HG02588 (cell line): ENCODE measurements at regions not wholly inside any gene's neighbourhood (a gene's known extent, or its start where the extent isn't known, plus 50 kb on each side); places are given as distances from the start of the nearest gene placed in this dataset.
A peak's percentile ranks its signal among the peaks of the same experiment; 100 is the strongest.

ENCODE experiments used
- ATAC-seq: cut with Tn5 transposase; IDR thresholded peaks from one replicate; pipeline ENCODE4 v1.9.1; 2021; ENCODE audit warnings: mild to moderate bottlenecking, moderate library complexity; ENCODE audit not compliant: unreplicated experiment

DNA sequence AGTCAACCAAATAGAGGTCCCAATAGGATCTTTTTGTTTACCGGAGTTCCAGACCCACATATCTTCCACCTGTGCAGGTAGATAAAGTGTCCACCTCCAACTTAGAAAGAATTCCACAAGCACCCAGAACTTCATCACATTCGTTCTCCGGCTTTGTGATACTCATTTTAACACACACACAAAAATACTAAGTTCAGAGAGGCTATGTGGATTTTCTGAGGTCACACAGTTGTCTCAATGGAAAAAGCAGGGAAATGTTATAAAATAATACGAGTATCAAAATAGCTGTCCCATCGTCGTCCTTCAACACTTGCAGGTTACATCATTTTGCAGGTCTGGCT lies 137.5 kb downstream of the TMCO5A start:
- no peak for ATAC-seq

DNA sequence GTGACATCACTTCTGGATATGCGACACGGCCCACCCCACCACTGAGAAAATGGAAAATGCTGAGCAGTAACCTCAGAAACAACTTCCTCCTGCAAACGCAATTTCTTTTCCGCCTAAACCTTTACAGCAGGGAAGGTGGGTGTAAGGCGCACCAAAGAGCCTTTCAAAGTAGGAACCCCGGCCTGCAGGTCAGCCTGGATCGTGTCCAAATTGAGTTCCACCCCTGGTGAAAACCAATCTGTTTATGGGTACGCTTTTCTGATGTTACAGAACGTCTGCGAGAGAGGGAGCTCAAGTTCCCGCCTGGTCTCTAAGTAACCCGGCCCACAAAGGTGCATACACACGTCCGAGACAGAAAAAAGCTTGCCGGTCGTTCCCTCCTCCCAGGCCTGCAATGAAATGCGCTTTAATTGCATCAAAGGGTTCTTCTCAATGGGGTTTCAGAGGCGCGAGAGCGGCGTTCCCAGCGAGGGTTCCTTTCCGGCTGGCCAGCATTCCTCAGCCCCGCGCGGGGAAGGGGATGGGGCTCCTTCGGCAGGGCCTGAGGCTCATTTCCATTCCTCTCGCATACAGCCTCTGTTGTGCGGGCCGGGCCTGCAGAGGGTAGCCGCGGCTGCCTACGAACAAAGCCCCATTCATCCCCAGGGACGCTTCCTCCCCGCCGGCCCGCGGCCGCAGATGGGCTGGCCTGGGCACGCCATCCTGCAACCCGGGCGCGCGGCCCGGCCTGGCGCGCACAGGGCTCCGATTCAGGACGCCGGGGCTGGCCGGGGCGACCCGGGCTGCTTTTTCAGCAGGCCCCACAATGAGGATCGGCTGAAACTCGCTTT lies 138.1 kb downstream of the TMCO5A start:
- peak; percentile 56 for ATAC-seq

DNA sequence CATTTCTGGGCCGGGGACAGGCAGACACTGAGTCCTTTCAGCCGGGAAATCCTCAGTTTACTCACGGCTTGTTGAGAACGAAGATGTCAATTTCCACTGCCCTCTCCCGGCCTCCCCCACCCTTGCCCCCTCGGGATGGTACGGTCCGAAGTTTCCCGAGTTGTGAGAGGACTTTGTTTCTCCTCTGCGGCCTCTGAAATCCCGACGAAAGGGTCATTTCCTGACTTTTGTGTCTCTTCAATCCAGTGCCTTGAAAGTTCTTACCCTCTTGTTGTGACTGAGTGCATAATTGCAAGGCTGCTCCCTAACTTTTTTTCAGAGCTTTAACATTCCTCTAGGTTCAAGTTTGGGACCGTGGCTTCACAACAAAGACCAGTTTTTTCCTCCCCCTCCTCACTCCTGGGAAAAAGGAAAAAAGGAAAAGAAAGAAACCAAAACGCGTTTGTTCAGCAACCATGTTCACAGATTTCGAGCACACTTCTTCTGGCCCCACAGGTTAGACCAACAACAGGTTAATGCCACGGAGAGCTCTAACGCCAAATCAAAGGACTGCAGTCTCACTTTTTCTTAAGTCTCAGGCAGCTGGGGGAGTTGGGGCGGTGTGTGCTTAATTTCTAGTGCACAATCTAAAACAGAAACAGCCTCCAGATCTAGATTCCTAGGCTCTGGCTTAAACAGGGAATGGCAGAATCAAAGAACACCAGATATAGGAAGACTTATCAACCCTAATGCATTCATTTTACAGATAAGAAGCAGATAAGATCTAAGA lies 138.9 kb downstream of the TMCO5A start:
- ATAC-seq, result no peak

DNA sequence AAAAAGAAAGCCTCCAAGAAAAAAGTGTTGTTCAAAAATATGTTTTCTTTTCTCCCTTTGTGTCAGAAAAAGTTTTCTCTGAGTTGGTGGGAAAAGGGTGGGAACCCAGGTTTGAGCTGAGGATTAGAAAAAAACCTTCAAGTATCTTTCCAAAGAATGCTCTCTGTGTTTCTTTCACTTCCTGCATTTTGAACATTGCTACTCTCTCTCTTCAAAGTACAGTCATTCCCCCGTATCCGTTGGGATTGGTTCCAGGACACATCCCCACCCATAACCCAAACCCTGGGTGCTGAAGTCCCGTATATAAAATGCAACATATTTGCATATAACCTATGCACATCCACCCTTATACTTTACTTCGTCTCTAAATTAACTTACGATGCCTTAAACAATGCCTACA lies 139.6 kb downstream of the TMCO5A start:
- no peak for ATAC-seq

GRCh38 chr15:38075466-38075865 lies 141.0 kb downstream of the TMCO5A start:
- no peak for ATAC-seq

DNA sequence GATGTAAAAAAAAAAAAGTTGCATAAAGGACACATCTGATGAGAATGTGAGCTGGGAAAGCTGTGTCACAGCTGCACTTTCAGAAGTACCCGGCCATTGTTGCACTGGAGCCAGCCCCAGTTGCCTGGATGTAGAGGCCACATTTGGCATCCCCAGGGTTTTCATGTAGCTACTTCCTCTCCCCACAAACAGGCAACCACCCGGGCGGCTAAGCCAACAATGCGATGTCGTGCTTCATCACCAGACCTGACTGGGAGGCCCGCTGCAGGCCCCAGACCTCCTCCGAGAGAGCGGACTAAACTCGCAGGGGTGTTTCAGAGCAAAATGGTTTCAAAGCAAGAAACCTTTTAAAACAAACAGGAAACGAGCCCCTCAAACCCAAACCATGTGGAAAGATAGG lies 142.3 kb downstream of the TMCO5A start:
- ATAC-seq, result no peak

- no peak for ATAC-seq
Observed at GRCh38 chr15:38079236-38079635, 144.8 kb downstream of the TMCO5A start.

DNA sequence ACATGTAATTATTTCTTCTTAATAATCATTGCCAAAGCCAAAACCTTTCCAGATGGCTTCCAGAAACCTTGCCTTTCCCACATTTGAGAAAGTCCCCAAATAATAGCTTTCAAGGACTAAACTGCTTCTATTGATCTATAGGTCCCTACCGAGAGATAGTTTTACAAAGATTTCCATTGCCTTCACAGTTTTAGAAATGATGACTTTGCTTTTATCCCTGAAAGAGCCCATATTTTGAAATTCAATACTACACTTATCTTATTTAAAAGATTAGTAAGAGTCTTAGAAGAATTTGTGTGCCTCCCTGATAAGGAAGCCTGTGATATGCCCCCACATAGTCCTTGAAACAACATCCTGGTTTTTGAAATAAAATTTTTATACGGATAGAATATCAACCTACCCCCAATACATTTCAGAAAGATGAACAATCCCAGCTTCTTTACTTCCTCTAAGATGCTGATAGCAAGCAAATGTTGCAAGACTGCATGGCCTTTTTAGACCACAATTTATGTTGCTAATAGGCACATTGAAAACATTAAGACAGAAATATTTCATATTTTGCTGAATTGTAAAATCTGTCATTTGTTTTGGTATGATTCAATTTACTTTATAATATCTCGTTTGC lies 146.3 kb downstream of the TMCO5A start:
- ATAC-seq, result no peak

- ATAC-seq, result peak; percentile 77
Observed at GRCh38 chr15:38084289-38084688, 149.8 kb downstream of the TMCO5A start.

DNA sequence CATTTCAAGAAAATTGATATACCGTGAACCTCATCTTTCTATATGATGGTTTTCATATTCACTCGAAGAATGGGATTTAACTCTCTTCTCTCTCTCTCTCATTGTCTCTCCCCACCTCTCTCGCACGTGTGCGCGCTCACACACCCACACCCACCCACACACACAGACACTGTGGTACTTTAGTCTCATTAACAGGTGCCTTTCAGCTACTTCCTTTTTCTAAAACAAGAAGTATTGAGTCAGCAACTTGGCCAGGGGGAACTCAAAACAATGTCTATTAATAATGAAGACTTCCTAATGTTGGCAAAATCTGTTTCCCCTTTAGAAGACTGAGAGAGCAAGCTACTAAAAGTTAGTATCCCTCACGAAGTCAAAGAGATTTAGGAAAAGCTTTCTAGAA lies 150.7 kb downstream of the TMCO5A start:
- ATAC-seq, result peak; percentile 83

DNA sequence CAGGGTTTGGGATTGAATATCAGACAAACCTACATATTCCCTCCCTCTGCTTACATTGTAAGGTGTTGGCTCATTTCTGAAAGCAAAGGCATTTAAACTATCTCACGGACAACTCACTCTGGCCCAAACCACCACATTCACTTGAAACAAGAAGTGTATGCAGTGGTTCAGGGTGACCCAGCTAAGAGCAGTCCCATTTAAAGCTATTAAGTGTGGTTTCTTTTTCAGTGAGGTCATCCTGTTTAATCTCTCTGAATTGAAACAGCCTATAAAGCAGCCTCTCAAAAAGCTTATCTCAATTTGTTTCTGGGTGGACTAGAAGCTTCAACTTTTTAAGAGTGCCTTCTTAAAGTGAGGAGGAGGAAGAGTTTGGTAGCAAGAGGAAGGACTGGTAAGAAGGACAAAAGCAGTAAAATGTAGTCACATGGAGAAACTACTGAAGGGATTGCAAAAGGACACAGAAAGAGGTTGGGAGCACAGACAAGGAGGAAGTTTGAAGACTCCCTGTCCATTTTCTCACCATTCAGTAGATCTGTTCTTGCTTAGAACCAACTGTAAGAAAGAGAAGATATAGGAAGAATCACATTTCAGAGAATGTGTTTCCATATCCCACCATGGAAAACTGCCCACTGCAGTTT lies 151.6 kb downstream of the TMCO5A start:
- ATAC-seq, result no peak

DNA sequence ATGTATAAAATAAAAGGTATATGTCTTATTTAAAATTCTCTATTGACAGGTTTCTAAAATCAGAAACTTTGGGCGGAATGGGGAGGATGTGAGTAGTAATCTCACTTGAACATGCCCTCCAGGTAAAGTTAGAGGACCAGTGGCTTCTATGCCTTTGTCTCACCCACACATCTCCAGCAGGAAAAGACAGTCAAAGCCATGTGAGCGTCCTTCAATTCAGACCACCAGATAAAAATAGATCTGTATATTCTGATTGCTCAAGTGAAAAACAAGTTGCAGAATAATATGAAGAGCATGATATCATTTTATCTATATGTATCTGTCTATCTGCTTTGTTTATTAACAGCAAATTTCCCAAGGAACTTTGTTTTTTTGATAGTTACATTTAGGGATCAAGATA lies 152.2 kb downstream of the TMCO5A start:
- no peak for ATAC-seq

- ATAC-seq, result no peak
Observed at GRCh38 chr15:38088971-38089370, 154.5 kb downstream of the TMCO5A start.

GRCh38 chr15:38090223-38090622 lies 155.8 kb downstream of the TMCO5A start:
- ATAC-seq, result no peak

DNA sequence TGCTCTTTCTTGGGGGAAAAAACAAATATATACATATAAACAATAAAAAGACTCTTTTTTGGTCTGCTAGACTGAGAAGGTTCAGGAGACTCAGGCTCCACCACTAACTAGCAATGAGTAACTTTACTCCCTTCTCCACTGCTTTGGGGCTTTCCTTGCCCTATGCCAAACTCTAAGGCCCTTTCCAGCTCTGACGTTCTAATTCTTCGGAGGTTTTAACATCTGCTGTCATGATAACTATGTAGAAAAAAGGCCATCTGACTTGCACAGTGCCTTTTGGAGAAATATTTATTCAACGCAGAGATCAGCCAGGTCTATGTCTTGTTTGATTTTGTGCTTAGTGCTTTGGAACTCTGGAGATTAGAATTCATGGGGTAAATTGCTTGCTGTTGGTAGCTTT lies 156.2 kb downstream of the TMCO5A start:
- ATAC-seq, result no peak

DNA sequence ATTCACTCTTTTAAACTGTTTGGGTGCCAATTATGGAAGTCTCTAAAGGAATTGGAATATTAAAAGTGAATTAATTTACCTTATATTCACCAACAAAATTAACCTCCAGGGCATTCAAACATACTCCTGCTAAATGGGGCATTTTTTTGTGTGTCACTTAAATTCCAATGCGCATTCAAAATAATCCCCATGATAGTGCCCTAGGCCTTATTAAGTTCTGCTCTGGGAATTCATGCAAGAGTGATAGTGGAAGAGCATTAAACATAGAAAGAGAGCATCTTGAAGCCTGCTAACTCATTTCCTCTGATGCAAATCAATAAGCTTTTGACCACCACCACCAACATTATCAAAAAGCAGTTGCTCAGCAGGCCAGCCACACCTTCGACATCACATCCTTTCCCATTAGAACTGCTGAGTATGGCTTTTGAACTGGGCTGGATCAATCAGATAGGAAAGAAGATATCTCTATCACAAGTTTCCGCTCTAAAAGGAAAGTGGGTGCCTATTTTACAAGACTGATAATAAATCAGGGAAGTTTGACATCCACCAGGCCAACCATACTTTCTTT lies 156.7 kb downstream of the TMCO5A start:
- ATAC-seq, result no peak

DNA sequence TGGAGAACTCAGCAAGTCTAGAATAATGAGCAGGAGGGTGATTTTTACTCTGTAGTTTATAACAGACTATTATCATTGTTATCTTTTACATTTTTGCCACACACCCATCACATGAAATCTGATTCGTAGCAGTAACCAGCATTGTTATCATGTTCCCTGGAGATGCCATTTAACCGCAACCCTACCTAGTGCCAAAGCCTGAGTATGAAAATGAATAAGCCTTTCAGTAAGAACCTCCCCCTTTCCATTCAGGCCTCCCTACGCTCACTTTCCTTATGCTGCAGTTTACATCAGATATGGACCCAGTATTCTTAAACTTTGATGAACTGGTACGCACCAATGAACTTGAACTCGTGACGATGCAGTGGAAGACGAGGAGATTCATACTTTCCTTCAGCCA lies 158.7 kb upstream of the SPRED1 start:
- no peak for ATAC-seq

DNA sequence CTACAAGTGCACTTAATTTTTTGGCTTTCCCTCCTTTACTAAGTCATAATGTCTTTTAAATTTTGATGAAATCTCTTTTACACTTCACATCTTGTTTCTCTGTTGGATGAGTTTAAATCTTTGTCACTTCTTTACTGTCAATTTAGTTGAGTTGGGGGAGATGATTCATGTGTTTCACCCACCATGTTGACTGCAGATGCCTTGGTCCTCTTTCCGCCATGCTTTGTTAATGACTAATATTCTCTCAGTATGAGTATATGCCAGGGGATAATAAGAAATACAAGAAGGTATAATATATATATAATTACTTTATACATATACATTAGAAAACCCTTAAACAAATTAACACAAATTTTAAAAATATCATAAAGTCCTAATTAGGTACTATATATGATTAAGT lies 149.7 kb upstream of the SPRED1 start:
- no peak for ATAC-seq

DNA sequence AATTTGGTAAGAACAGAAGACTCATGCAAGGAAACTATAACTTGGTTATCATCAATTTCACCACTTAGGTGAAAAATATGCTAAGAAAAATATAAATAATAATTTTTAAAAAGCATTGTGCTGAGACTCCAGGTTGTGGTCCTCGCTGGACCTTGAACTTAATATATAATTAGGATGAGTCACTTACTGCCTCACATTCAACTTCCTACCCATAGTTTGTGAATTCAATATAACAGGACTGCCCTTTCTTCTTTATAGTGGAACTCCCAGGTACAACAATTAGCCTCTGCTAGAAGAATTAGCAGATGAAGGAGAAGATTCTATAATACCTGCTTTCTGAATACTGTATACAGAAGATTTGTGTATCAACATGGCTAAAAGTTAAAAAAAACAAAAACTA lies 149.1 kb upstream of the SPRED1 start:
- no peak for ATAC-seq

- ATAC-seq, result no peak
Observed at GRCh38 chr15:38111070-38111469, 141.6 kb upstream of the SPRED1 start.

- ATAC-seq, result no peak
Observed at GRCh38 chr15:38112406-38112805, 140.2 kb upstream of the SPRED1 start.
